Fibroblast of lung (primary cell): ENCODE measurements at regions not wholly inside any gene's neighbourhood (a gene's known extent, or its start where the extent isn't known, plus 50 kb on each side); places are given as distances from the start of the nearest gene placed in this dataset.

Experiments
- CTCF ChIP-seq, 2 donors: IDR thresholded peaks in 1 of 2; conservative IDR thresholded peaks in 1 of 2; 1 replicate in 1 of 2; 2 replicates in 1 of 2; pipeline ENCODE4 v1.5.1; 2011 to 2012; ENCODE audit warnings: low read length in 2 of 2, control low read depth in 1 of 2, inconsistent platforms in 1 of 2, low read depth in 1 of 2, mild to moderate bottlenecking in 1 of 2
- EZH2 ChIP-seq: IDR thresholded peaks from 2 replicates; pipeline ENCODE4 v1.5.1; 2012; ENCODE audit warnings: low read length, control low read depth, mild to moderate bottlenecking; ENCODE audit errors: missing control alignments

GRCh38 chr2:150715501-150715900 lies 228.0 kb upstream of the RND3 start:
- TF ChIP-seq EZH2 (no peak), CTCF (conservative IDR thresholded peaks at IDR 0.05 in 1 of 2, IDR thresholded peaks at IDR 0.05 in 1 of 2; ENCODE audit: low read depth in 1 of 2, low read length in 2 of 2) (no peak)
